ENCODE measurements at regions not wholly inside any gene's neighbourhood (a gene's known extent, or its start where the extent isn't known, plus 50 kb on each side); places are given as distances from the start of the nearest gene placed in this dataset.

- no peak for TF ChIP-seq CTCF (conservative IDR thresholded peaks at IDR 0.05; ENCODE audit: low read depth in 2 of 2)
- TF ChIP-seq EZH2 (IDR thresholded peaks at IDR 0.05; ENCODE audit: low read depth, unreplicated experiment): no peak
- no peak for TF ChIP-seq ETS1 (IDR thresholded peaks at IDR 0.05)
- no peak for TF ChIP-seq POLR2AphosphoS5 (IDR thresholded peaks at IDR 0.05; ENCODE audit: low read depth)
- no peak for TF ChIP-seq EZH2phosphoT487 (IDR thresholded peaks at IDR 0.05; ENCODE audit: unreplicated experiment)
- TF ChIP-seq CREB1 (CRISPR knock-in tag; IDR thresholded peaks at IDR 0.05; ENCODE audit: low read depth): no peak
- no peak for TF ChIP-seq REST (IDR thresholded peaks at IDR 0.05; ENCODE audit: unreplicated experiment)
- TF ChIP-seq JUNB (IDR thresholded peaks at IDR 0.05; ENCODE audit: unreplicated experiment): no peak
- TF ChIP-seq STAT1 (IDR thresholded peaks at IDR 0.05; ENCODE audit: unreplicated experiment): no peak
- no peak for TF ChIP-seq NANOG (IDR thresholded peaks at IDR 0.05; ENCODE audit: borderline replicate concordance)
- no peak for TF ChIP-seq ZNF114 (CRISPR knock-in tag; IDR thresholded peaks at IDR 0.05)
- TF ChIP-seq ZNF331 (CRISPR knock-in tag; IDR thresholded peaks at IDR 0.05; ENCODE audit: low read depth): no peak
Observed at GRCh38 chr15:68003297-68003696, 50.8 kb upstream of the PIAS1 start.
